ENCODE measurements at regions not wholly inside any gene's neighbourhood (a gene's known extent, or its start where the extent isn't known, plus 50 kb on each side); places are given as distances from the start of the nearest gene placed in this dataset.

DNA sequence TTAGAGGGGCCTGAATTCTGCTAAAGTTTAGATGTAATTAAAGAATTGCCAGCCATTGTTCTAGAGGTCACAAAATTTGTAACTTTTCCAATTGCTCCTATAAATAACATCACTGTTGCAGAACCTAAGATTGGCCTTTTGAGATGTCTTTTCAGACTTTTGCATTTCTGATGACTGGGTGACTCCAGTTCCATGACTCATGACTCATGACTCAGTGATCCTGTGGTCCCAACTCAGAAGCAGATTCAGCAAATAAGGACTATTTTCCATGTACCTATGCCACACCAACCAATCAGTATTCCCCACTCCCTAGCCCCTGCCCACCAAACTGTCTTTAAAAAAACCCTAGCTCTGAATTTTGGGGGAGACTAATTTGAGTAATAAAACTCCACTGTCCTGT, 740.9 kb downstream of the CDH8 start:
- H2AFZ ChIP-seq (ENCODE audit: control insufficient read depth, low read depth, low read length), result no peak overlapping the region
- no peak overlapping the region for H3K4me3 ChIP-seq
- no peak overlapping the region for H3K27ac ChIP-seq (ENCODE audit: control insufficient read depth, insufficient read depth)
- H3K9me3 ChIP-seq (replicated peaks; ENCODE audit: control insufficient read depth, insufficient read depth, low read length), result no peaks in the 10 kb centered on the region
- ChIA-PET SMC1A (ENCODE audit: uncharacterized antibody, unreplicated experiment) (no interaction called here), POLR2A (no interaction called here), RAD21 (ENCODE audit: unreplicated experiment) (no interaction called here), CTCF (interaction anchor here (0.5 kb wide), 1 partner anchor 180 kb away, joined by 3 read pairs; no protein-coding TSS in a partner anchor)
- H3K4me2 ChIP-seq (ENCODE audit: control insufficient read depth, insufficient read depth), result no peak overlapping the region
- no peak overlapping the region for H3K9ac ChIP-seq (ENCODE audit: control insufficient read depth, insufficient read depth, low read length)
- H3K79me2 ChIP-seq (ENCODE audit: control insufficient read depth, insufficient read depth, low read length), result no peaks in the 10 kb centered on the region
- no peak for FAIRE-seq
- no peaks in the 10 kb centered on the region for H3K36me3 ChIP-seq (ENCODE audit: control insufficient read depth in 2 of 2, insufficient read depth in 2 of 2, low read length in 1 of 2)
- no peak for DNase-seq (ENCODE audit: low read depth, low spot score)
- TF ChIP-seq POLR2AphosphoS2 (IDR thresholded peaks at IDR 0.05; ENCODE audit: low read depth, low read length) (no peak), GATAD2B (conservative IDR thresholded peaks at IDR 0.05; ENCODE audit: low read depth) (no peak), CHD4 (IDR thresholded peaks at IDR 0.05) (no peak), IKZF1 (conservative IDR thresholded peaks at IDR 0.05) (no peak), POLR2A (IDR thresholded peaks at IDR 0.05; ENCODE audit: low read depth, low read length) (no peak), MAX (IDR thresholded peaks at IDR 0.05; ENCODE audit: low read depth, low read length) (no peak), ATF2 (IDR thresholded peaks at IDR 0.05; ENCODE audit: low read length) (no peak), RELA (IDR thresholded peaks at IDR 0.05; ENCODE audit: borderline replicate concordance, partially characterized antibody) (no peak), SMAD5 (IDR thresholded peaks at IDR 0.05; ENCODE audit: low read depth) (no peak), ESRRA (IDR thresholded peaks at IDR 0.05; ENCODE audit: low read length) (no peak), PAX5 (IDR thresholded peaks at IDR 0.05; ENCODE audit: borderline replicate concordance, low read depth, low read length) (no peak), BACH1 (IDR thresholded peaks at IDR 0.05; ENCODE audit: borderline replicate concordance) (no peak), PRDM15 (CRISPR knock-in tag; IDR thresholded peaks at IDR 0.05) (no peak)
- in situ Hi-C loops (cut with MboI) (no loop called here), intact Hi-C loops (cut with micrococcal nuclease; ENCODE audit: unreplicated experiment) (no loop called here)
- H4K20me1 ChIP-seq (ENCODE audit: control insufficient read depth, insufficient read depth), result no peaks in the 10 kb centered on the region
- BruUV-seq (replicated peaks), result no TSS peak
- H3K4me1 ChIP-seq (ENCODE audit: control insufficient read depth, insufficient read depth, low read length), result no peaks in the 10 kb centered on the region
- no peaks in the 10 kb centered on the region for H3K27me3 ChIP-seq (replicated peaks in 1 of 2; ENCODE audit: control insufficient read depth in 2 of 2, insufficient read depth in 2 of 2, low read length in 1 of 2)
- ATAC-seq, result no peak
